ENCODE measurements at regions not wholly inside any gene's neighbourhood (a gene's known extent, or its start where the extent isn't known, plus 50 kb on each side); places are given as distances from the start of the nearest gene placed in this dataset.

- Histone ChIP-seq H3K4me3 (no peak overlapping the region), H3K9me3 (no peaks in the 10 kb centered on the region), H3K4me1 (replicated peaks) (no peaks in the 10 kb centered on the region), H3K27me3 (replicated peaks; ENCODE audit: insufficient read depth) (no peaks in the 10 kb centered on the region), H3K27ac (no peak overlapping the region), H3K36me3 (no peaks in the 10 kb centered on the region)
- TF ChIP-seq POLR2A (IDR thresholded peaks at IDR 0.05) (no peak), POLR2AphosphoS5 (IDR thresholded peaks at IDR 0.05) (no peak)
- TF ChIP-seq, protein P1, sequence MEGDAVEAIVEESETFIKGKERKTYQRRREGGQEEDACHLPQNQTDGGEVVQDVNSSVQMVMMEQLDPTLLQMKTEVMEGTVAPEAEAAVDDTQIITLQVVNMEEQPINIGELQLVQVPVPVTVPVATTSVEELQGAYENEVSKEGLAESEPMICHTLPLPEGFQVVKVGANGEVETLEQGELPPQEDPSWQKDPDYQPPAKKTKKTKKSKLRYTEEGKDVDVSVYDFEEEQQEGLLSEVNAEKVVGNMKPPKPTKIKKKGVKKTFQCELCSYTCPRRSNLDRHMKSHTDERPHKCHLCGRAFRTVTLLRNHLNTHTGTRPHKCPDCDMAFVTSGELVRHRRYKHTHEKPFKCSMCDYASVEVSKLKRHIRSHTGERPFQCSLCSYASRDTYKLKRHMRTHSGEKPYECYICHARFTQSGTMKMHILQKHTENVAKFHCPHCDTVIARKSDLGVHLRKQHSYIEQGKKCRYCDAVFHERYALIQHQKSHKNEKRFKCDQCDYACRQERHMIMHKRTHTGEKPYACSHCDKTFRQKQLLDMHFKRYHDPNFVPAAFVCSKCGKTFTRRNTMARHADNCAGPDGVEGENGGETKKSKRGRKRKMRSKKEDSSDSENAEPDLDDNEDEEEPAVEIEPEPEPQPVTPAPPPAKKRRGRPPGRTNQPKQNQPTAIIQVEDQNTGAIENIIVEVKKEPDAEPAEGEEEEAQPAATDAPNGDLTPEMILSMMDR (IDR thresholded peaks at IDR 0.05) = no peak
- WGBS = 70% methylated on average over 3 of the region's 3 CpGs
- DNase-seq (ENCODE audit: low spot score) = no peak
- intact Hi-C loops (cut with DNase I) = no loop called here
These were observed 79.1 kb upstream of the ANKEF1 start for GRCh38 chr20:9955646-9956045.

DNA sequence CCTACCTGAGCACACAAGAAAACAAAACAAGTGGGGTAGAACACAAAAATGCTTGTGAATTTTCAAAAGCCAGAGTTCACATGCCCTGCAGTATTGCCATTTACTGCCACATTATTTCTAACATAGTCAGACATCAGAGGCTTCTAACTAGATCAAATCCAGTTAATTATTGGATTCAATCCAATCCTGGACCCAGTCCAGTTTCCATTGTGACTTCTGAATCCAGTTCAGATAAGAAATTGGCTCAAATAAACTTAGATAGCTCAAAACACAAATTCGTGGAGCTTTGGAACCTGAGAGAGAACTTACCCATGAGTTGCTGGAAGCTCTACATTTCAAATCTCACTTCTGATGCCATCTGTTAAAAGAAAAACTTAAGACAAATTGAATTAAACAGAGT lies 85.2 kb upstream of the ANKEF1 start:
- no peak overlapping the region for H3K4me3 ChIP-seq
- DNase-seq (ENCODE audit: low spot score) = no peak
- TF ChIP-seq, protein P1 (IDR thresholded peaks at IDR 0.05) = no peak
- TF ChIP-seq POLR2AphosphoS5 (IDR thresholded peaks at IDR 0.05) = no peak
- TF ChIP-seq POLR2A (IDR thresholded peaks at IDR 0.05) = no peak
- no peaks in the 10 kb centered on the region for H3K36me3 ChIP-seq
- H3K27me3 ChIP-seq (replicated peaks; ENCODE audit: insufficient read depth) = no peaks in the 10 kb centered on the region
- no peaks in the 10 kb centered on the region for H3K4me1 ChIP-seq (replicated peaks)
- H3K27ac ChIP-seq = no peak overlapping the region
- intact Hi-C loops (cut with DNase I) = no loop called here
- 7% methylated on average over 1 of the region's 1 CpG for WGBS
- no peaks in the 10 kb centered on the region for H3K9me3 ChIP-seq

DNA sequence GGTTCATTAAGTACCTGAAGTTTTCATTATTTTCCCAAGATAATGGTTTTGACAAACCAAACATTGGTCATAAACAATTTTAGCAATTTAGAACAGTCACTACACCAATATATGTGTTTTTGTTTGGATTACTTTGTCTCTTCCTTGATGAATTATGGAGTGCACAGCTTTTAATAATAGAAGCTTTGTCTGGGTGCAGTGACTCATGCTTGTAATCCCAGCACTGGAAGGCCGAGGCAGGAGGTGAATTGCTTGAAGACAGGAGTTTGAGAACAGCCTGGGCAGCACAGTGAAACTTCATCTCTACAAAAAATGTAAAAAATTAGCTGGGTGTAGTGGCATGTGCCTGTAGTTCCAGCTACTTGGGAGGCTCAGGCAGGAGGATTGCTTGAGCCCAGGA lies 89.4 kb upstream of the ANKEF1 start:
- Histone ChIP-seq H3K4me3 (no peak overlapping the region), H3K27me3 (replicated peaks; ENCODE audit: insufficient read depth) (no peaks in the 10 kb centered on the region), H3K4me1 (replicated peaks) (no peaks in the 10 kb centered on the region), H3K27ac (no peak overlapping the region), H3K36me3 (no peaks in the 10 kb centered on the region), H3K9me3 (no peaks in the 10 kb centered on the region)
- no peak for DNase-seq (ENCODE audit: low spot score)
- TF ChIP-seq, protein P1 (IDR thresholded peaks at IDR 0.05) = no peak
- TF ChIP-seq POLR2A (IDR thresholded peaks at IDR 0.05) (no peak), POLR2AphosphoS5 (IDR thresholded peaks at IDR 0.05) (no peak)
- intact Hi-C loops (cut with DNase I) = no loop called here
- WGBS = 23% methylated on average over 1 of the region's 1 CpG

GRCh38 chr20:9942736-9943135 lies 92.1 kb upstream of the ANKEF1 start:
- Histone ChIP-seq H3K4me1 (replicated peaks) (no peaks in the 10 kb centered on the region), H3K36me3 (no peaks in the 10 kb centered on the region), H3K9me3 (no peaks in the 10 kb centered on the region), H3K27ac (no peak overlapping the region), H3K27me3 (replicated peaks; ENCODE audit: insufficient read depth) (no peaks in the 10 kb centered on the region), H3K4me3 (no peak overlapping the region)
- TF ChIP-seq, protein P1 (IDR thresholded peaks at IDR 0.05) = no peak
- TF ChIP-seq POLR2A (IDR thresholded peaks at IDR 0.05) (no peak), POLR2AphosphoS5 (IDR thresholded peaks at IDR 0.05) (no peak)
- intact Hi-C loops (cut with DNase I) = no loop called here
- no peak for DNase-seq (ENCODE audit: low spot score)
- WGBS = 93% methylated on average over 4 of the region's 4 CpGs

GRCh38 chr20:9940329-9940728 lies 94.5 kb upstream of the ANKEF1 start:
- DNase-seq (ENCODE audit: low spot score) = no peak
- H3K4me3 ChIP-seq = no peak overlapping the region
- no peaks in the 10 kb centered on the region for H3K27me3 ChIP-seq (replicated peaks; ENCODE audit: insufficient read depth)
- intact Hi-C loops (cut with DNase I) = no loop called here
- H3K27ac ChIP-seq = no peak overlapping the region
- TF ChIP-seq POLR2AphosphoS5 (IDR thresholded peaks at IDR 0.05) = no peak
- no peak for TF ChIP-seq POLR2A (IDR thresholded peaks at IDR 0.05)
- TF ChIP-seq, protein P1 (IDR thresholded peaks at IDR 0.05) = no peak
- no peaks in the 10 kb centered on the region for H3K4me1 ChIP-seq (replicated peaks)
- WGBS = 91% methylated on average over 2 of the region's 2 CpGs
- H3K9me3 ChIP-seq = no peaks in the 10 kb centered on the region
- no peaks in the 10 kb centered on the region for H3K36me3 ChIP-seq

All from prostate gland (tissue), 2 donors.